IPS DF 4.7 (cell line): ENCODE measurements at regions not wholly inside any gene's neighbourhood (a gene's known extent, or its start where the extent isn't known, plus 50 kb on each side); places are given as distances from the start of the nearest gene placed in this dataset.
"Not testable (repeated sequence)": the region's sequence is repeated elsewhere in the genome, so short reads cannot be mapped to it uniquely, and the experiment has no call there.

Experiments used
- DNase-seq: peaks from one replicate; pipeline ENCODE4 v3.0.0-alpha.2; 2013; ENCODE audit warnings: low spot score; ENCODE audit errors: extremely low read depth

- DNase-seq: no peak
Observed at GRCh38 chr12:5262450-5262849, 169.5 kb upstream of the NTF3 start.

- no peak for DNase-seq
Observed at GRCh38 chr12:5262885-5263284, 169.0 kb upstream of the NTF3 start.

- no peak for DNase-seq
Observed at GRCh38 chr12:5264006-5264405, 167.9 kb upstream of the NTF3 start.

- no peak for DNase-seq
Observed at GRCh38 chr12:5267603-5268423, 164.1 kb upstream of the NTF3 start.

GRCh38 chr12:5268424-5269210 lies 163.3 kb upstream of the NTF3 start:
- no peak for DNase-seq

- DNase-seq: no peak
Observed at GRCh38 chr12:5269846-5270245, 162.1 kb upstream of the NTF3 start.

GRCh38 chr12:5272018-5272785 lies 159.7 kb upstream of the NTF3 start:
- DNase-seq: no peak

- DNase-seq: no peak
Observed at GRCh38 chr12:5273709-5274108, 158.2 kb upstream of the NTF3 start.

GRCh38 chr12:5276327-5276880 lies 155.5 kb upstream of the NTF3 start:
- no peak for DNase-seq

GRCh38 chr12:5280086-5280485 lies 151.8 kb upstream of the NTF3 start:
- DNase-seq: no peak

- DNase-seq: not testable (repeated sequence)
Observed at GRCh38 chr12:5290368-5290767, 141.5 kb upstream of the NTF3 start.

GRCh38 chr12:5292651-5293050 lies 139.3 kb upstream of the NTF3 start:
- DNase-seq: no peak

- DNase-seq: no peak
Observed at GRCh38 chr12:5293773-5294172, 138.1 kb upstream of the NTF3 start.

- no peak for DNase-seq
Observed at GRCh38 chr12:5294274-5295070, 137.4 kb upstream of the NTF3 start.

- no peak for DNase-seq
Observed at GRCh38 chr12:5295151-5295550, 136.8 kb upstream of the NTF3 start.

GRCh38 chr12:5295996-5296395 lies 135.9 kb upstream of the NTF3 start:
- no peak for DNase-seq

GRCh38 chr12:5301539-5301938 lies 130.4 kb upstream of the NTF3 start:
- no peak for DNase-seq

GRCh38 chr12:5305425-5305824 lies 126.5 kb upstream of the NTF3 start:
- no peak for DNase-seq

GRCh38 chr12:5305886-5306545 lies 125.9 kb upstream of the NTF3 start:
- DNase-seq: no peak

GRCh38 chr12:5307065-5307464 lies 124.8 kb upstream of the NTF3 start:
- DNase-seq: no peak
